ENCODE measurements at regions not wholly inside any gene's neighbourhood (a gene's known extent, or its start where the extent isn't known, plus 50 kb on each side); places are given as distances from the start of the nearest gene placed in this dataset.

DNA sequence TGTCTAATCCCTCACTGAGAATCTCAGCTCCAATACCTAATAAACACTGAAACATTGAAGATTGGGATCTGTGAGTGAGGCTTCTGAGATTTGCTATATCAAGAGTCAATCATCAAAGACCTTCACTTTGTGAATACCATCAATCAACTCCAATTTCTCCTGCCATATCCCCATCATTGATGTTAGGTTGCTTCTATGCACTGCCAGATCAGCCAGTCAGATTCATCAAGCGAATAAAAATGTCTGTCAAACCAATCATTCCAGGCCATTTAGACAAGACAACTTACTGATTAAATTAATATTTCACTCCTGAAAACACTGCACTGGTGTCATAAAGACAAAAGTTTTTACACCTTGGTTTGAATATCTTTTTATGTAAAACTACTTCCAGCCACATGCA is 1295.5 kb upstream of the LRRTM1 start:
- DNase-seq (ENCODE audit: extremely low read depth in 1 of 4, low spot score in 3 of 4) = no peak

More for the DNA sequence above, 1295.5 kb upstream of the LRRTM1 start:
- H2AFZ ChIP-seq (ENCODE audit: low read depth, low read length) = no peak overlapping the region
- FAIRE-seq (no peak), ATAC-seq (no peak)
- H3K9me1 ChIP-seq (ENCODE audit: control insufficient read depth, insufficient read depth, low read length) = no peaks in the 10 kb centered on the region
- H3K27me3 ChIP-seq (ENCODE audit: control insufficient read depth in 2 of 2, insufficient read depth in 2 of 2, low read length in 2 of 2) = no peaks in the 10 kb centered on the region
- no peaks in the 10 kb centered on the region for H3K36me3 ChIP-seq (ENCODE audit: control insufficient read depth, insufficient read depth, low read length)
- H3K9me3 ChIP-seq (replicated peaks; ENCODE audit: control insufficient read depth, insufficient read depth, low read depth, low read length) = no peaks in the 10 kb centered on the region
- no peaks in the 10 kb centered on the region for H3K79me2 ChIP-seq (ENCODE audit: control insufficient read depth, insufficient read depth, low read length)
- H3K27ac ChIP-seq (ENCODE audit: extremely low read depth, low read depth, low read length) = no peak overlapping the region
- BruUV-seq (replicated peaks) = no TSS peak
- ChIA-PET POLR2A (no interaction called here), CTCF (ENCODE audit: low intra/inter-chr PET ratio) (no interaction called here)
- TF ChIP-seq ZNF121 (CRISPR knock-in tag; conservative IDR thresholded peaks at IDR 0.05) (no peak), THRB (CRISPR knock-in tag; conservative IDR thresholded peaks at IDR 0.05) (no peak), OTX1 (CRISPR knock-in tag; IDR thresholded peaks at IDR 0.05) (no peak), ZC3H8 (IDR thresholded peaks at IDR 0.05) (no peak), ELF2 (CRISPR knock-in tag; IDR thresholded peaks at IDR 0.05) (no peak), HNRNPL (IDR thresholded peaks at IDR 0.05; ENCODE audit: low read depth, low read length) (no peak), CTCF (IDR thresholded peaks at IDR 0.05 in 2 of 3, conservative IDR thresholded peaks at IDR 0.05 in 1 of 3; ENCODE audit: insufficient read depth in 2 of 3, low read depth in 1 of 3, low read length in 3 of 3) (no peak), GABPB1 (CRISPR knock-in tag; IDR thresholded peaks at IDR 0.05) (no peak), NBN (IDR thresholded peaks at IDR 0.05; ENCODE audit: low read depth) (no peak), RFX7 (CRISPR knock-in tag; IDR thresholded peaks at IDR 0.05) (no peak), SAFB (IDR thresholded peaks at IDR 0.05; ENCODE audit: borderline replicate concordance, low read depth, low read length) (no peak), ZBTB43 (CRISPR knock-in tag; IDR thresholded peaks at IDR 0.05) (no peak)
- TF ChIP-seq, protein P1, sequence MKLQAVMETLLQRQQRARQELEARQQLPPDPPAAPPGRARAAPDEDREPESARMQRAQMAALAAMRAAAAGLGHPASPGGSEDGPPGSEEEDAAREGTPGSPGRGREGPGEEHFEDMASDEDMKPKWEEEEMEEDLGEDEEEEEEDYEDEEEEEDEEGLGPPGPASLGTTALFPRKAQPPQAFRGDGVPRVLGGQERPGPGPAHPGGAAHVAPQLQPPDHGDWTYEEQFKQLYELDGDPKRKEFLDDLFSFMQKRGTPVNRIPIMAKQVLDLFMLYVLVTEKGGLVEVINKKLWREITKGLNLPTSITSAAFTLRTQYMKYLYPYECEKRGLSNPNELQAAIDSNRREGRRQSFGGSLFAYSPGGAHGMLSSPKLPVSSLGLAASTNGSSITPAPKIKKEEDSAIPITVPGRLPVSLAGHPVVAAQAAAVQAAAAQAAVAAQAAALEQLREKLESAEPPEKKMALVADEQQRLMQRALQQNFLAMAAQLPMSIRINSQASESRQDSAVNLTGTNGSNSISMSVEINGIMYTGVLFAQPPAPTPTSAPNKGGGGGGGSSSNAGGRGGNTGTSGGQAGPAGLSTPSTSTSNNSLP (IDR thresholded peaks at IDR 0.05; ENCODE audit: borderline replicate concordance, low read depth, low read length) = no peak
- TF ChIP-seq, protein P2, sequence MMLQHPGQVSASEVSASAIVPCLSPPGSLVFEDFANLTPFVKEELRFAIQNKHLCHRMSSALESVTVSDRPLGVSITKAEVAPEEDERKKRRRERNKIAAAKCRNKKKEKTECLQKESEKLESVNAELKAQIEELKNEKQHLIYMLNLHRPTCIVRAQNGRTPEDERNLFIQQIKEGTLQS (IDR thresholded peaks at IDR 0.05) = no peak
- TF ChIP-seq, protein P2 (CRISPR knock-in tag; conservative IDR thresholded peaks at IDR 0.05) = no peak
- TF ChIP-seq, protein P3, sequence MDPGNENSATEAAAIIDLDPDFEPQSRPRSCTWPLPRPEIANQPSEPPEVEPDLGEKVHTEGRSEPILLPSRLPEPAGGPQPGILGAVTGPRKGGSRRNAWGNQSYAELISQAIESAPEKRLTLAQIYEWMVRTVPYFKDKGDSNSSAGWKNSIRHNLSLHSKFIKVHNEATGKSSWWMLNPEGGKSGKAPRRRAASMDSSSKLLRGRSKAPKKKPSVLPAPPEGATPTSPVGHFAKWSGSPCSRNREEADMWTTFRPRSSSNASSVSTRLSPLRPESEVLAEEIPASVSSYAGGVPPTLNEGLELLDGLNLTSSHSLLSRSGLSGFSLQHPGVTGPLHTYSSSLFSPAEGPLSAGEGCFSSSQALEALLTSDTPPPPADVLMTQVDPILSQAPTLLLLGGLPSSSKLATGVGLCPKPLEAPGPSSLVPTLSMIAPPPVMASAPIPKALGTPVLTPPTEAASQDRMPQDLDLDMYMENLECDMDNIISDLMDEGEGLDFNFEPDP (CRISPR knock-in tag; IDR thresholded peaks at IDR 0.05) = no peak
- no peak overlapping the region for H3K4me2 ChIP-seq (ENCODE audit: insufficient read depth, low read length)
- in situ Hi-C loops (cut with MboI) (no loop called here), intact Hi-C loops (cut with micrococcal nuclease) (no loop called here)
- H3K9ac ChIP-seq (ENCODE audit: insufficient read depth in 1 of 2, low read depth in 2 of 2, low read length in 2 of 2) = no peak overlapping the region
- no peak overlapping the region for H3K4me3 ChIP-seq
- 0% methylated on average over 1 of the region's 1 CpG for WGBS (ENCODE audit: insufficient coverage, low coverage, missing lambda C conversion rate)
- H4K20me1 ChIP-seq (replicated peaks; ENCODE audit: control insufficient read depth, insufficient read depth, low read length) = no peaks in the 10 kb centered on the region
- H3K4me1 ChIP-seq (replicated peaks in 1 of 2; ENCODE audit: control insufficient read depth in 2 of 2, insufficient read depth in 2 of 2, low read length in 2 of 2) = no peaks in the 10 kb centered on the region
